NCI-H345 treated with DMSO at 0.1 percent for 48 hours (cell line): ENCODE measurements at regions not wholly inside any gene's neighbourhood (a gene's known extent, or its start where the extent isn't known, plus 50 kb on each side); places are given as distances from the start of the nearest gene placed in this dataset.

ENCODE experiments used
- DNase-seq: peaks from one replicate; lab custom pipeline; 2025; ENCODE audit not compliant: unreplicated experiment; lab: John Stamatoyannopoulos, UW

DNA sequence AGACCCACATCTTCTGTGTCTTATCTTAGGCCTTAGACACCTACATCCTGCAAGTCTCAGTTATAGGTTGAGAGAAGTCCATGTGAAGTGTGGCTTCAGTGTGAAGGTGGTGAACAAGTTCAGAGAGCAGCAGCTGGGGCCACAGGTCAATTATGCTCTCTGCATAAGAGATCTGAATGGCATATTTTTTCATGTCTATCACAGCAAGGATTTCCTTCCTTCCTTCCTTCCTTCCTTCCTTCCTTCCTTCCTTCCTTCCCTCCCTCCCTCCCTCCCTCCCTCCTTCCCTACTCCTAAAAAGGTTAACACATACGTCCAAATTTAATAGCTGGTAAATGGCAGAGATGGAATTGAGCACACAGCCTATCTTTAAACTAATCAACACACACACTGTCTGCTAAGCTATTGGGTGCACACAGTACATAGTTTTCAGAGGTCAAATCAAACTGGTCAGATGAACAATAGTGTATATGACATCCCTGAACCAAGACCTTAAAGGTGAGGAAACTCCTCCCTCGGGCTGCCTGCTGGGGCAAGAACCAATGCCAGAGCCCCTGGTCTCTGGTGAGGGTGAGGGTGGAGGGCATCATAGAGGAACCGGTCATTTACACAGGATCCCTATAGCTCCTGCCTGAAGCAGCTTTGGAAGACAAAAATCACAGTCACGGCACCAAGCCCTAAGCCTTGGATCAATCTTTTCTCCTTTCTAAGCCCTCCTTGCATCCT is 240.9 kb downstream of the ICOS start:
- no peak for DNase-seq

- no peak for DNase-seq
Measured at GRCh38 chr2:204177977-204178522, 241.5 kb downstream of the ICOS start.

DNA sequence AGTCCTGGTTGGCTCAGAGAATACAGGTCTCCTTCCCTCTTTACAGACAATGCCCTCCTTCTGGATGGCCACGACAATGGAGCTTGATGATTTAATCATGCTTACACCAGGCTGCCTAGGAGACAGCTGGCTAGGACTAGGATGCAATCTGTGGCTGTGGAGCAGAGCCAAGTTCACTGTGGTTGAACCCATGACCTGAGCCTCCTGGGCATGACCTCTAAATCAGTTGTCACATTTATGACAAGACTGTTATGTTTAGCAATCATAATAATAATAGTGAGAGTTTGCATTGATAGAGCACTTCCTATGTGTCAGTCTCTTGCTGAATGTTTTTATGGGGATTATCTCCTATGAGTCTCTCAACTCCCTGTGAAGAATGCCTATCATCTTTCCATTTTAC is 244.1 kb downstream of the ICOS start:
- DNase-seq = no peak

GRCh38 chr2:204183608-204184007 is 247.0 kb downstream of the ICOS start:
- DNase-seq = no peak

DNA sequence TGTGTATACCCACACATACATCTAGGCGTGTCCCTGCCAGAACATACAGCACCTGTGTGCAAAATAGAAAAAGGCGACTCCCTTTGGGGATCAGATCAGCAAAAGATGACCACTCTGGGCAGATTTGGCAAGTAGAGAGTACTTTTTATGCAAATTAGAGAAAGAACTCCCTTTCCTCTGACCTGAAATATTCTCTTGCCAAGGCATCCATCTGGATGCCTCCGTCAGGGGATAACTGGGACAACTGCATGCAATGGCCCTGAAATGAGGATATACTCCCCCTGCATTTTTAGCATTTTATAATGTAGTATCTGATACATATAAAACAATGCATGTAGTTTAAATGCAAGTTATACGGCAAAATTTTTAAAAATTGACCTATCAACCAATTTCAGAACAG is 247.7 kb downstream of the ICOS start:
- no peak for DNase-seq

- DNase-seq = no peak
Measured at GRCh38 chr2:204187229-204188083, 250.9 kb downstream of the ICOS start.

- DNase-seq = no peak
Measured at GRCh38 chr2:204191574-204191973, 255.0 kb downstream of the ICOS start.

GRCh38 chr2:204195498-204195897 is 258.9 kb downstream of the ICOS start:
- DNase-seq = no peak

DNA sequence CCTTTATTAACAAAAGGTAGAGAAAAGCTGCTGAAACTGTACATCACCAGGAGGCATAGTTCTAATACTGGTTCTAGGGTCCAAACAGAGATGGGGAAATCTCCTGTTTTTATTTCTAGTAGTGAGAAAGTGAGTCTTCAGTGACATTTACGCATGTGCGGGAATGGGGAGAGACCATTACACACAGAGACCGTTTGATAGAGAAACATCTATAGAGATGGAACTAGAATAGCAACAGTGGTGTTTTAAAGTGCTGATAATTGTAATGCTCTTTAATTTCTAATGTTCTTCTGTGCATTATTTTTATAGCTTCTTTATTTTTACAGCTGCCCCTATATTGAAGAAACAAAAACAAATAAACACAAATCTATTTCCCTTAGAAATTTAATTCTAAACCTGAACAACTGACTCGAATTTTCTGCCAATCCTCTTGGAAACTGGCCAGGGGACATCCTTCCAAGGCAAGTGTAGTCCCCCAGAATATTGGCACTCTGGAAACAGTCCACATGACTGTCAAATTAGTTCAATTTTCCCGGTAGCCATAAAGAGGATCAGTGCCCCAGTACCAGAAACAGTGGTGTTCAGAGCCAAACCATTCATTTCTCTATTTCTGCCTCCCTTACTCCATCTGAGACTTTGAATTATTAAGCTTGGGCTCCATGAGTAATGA is 260.9 kb downstream of the ICOS start:
- no peak for DNase-seq

DNA sequence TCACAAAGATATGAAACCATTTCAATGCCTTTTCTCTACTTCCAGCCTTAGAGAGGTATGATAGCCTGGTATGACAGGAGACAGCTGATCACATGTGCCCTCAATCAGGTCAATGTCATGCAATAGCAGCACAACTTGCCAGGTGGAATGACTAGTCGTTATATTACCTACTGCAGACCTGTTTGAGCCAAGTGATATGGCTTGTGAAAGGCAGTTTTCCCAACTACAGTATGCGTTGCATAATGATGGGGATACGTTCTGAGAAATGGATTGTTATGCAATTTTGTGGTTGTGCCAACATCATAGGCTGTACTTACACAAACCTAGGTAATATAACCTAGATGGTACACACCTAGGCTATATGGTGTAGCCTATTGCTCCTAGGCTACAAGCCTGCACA is 262.8 kb downstream of the ICOS start:
- DNase-seq = no peak

- no peak for DNase-seq
Measured at GRCh38 chr2:204201507-204201906, 264.9 kb downstream of the ICOS start.

DNA sequence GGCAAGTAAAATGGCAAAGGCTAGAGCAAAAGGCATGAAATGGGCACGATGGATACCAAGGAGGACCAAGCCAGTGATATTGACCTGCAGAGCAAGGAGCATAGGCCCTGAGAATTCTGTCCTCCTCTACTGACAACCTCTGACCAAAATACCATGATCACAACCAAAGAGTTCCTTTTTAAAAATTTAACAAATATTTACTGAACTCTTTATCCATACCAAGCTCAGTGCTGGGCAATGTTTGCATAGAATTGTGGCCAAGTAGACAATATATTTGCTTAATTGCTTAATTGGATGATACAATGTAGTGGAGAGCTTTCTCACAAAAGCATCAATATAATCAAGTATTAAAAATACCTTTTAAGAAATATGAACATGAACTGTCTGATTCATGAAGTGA is 265.7 kb downstream of the ICOS start:
- no peak for DNase-seq

DNA sequence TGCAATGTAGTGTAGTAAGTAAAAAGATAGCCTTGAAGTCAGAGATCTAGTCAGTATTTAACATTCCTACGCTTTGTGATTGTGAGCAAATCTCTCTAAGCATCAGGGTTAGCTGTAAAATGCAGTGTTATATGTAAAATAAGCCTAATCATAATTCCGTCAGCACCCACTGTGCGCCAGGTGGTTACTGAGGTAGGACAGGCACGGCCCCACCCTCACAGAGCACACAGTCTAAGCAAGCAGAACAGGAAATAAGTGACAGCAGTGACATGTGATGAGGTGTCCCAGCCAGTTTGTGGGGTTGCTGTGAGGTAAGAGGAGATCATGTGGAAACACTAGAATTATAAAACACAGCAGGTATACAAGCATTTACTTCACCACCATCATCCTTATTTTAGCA is 267.1 kb downstream of the ICOS start:
- DNase-seq = no peak

DNA sequence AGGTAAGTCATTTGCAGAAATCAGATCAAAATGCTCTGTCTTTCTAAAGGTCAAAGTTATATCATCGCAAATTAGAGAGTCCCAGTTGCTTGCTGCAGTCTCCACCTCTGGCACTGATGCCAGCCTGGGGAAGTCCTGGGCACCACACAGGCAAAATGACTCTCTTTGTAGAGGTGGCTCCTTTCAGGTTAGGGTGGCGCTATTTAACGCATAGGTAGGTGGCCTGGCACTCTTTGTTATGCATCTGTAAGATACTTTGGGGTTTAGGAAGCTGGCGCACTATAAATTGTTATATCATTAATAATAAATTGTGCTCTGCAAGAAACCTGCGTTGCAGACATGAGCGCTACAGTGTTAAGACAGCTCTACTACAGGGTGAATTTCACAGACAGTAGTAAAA is 268.5 kb downstream of the ICOS start:
- DNase-seq = no peak

DNA sequence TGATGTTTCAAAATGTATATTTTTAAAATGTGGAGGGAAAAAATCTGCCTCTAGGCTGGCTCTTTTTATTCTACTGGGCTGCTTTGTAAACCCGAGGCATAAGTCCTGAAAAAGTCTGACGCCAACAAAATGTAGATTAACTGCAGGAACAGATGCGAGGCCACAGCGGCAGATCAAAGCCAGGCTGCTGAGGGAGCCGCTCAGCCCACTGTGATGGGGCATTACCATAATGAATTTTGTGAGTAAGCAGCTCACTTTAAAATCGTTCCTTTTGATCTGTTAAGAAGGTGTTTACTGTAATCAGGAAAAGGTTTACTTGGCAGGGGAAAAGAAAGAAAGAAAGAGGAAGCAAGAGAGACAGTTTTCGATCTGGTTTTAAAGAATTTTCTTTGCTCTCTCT is 269.0 kb downstream of the ICOS start:
- no peak for DNase-seq

DNA sequence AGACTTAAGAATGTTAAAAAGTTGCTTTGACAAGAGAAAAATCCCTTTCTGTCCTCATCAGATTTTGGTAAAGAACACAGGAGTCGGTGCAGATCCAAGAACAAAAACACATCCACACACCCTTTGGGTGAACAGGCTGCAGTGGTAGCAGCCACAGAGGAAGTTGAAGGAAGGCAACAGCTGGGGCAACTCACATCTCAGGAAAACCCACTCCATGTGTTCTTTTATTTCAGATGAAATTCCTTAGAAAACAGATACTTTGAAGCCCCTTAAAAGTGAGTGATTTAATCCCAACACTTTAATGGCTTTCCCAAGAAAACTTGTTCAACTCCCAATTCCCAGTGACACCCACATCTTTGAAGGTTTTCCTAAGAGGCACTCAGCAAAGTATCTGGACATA is 271.3 kb downstream of the ICOS start:
- DNase-seq = no peak

GRCh38 chr2:204213588-204213987 is 277.0 kb downstream of the ICOS start:
- DNase-seq = no peak

DNA sequence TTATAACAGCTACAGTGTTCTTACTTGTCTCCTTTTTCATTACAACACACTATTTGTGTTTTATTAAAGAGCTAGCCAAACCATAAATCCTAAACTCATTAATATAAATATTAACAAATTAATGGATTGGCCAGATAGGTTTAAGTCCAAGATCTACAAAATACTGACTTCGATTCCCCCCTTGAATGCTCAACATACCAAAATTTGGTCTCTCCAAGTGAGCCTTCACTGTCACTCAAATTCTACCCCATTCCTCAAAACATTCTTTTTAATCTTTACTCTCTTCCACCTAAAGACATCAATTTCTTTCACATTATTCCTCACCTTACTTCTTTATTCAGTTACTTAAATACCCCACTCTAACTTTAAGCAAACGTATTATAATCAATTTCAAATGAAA is 281.5 kb downstream of the ICOS start:
- no peak for DNase-seq

DNA sequence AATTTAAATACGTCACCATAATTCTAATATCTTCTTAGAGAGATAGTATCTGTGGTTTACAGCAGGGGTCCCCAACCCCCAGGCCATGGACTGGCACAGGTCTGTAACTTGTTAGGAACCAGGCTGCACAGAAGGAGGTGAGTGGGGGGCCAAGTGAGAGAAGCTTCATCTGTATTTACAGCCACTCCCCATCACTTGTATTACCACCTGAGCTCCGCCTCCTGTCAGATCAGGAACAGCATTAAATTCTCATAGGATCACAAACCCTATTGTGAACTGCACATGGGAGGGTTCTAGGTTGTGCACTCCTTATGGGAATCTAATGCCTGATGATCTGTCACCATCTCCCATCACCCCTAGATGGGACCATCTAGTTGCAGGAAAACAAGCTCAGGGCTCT is 282.6 kb downstream of the ICOS start:
- no peak for DNase-seq

- DNase-seq = no peak
Measured at GRCh38 chr2:204220896-204221295, 284.3 kb downstream of the ICOS start.

DNA sequence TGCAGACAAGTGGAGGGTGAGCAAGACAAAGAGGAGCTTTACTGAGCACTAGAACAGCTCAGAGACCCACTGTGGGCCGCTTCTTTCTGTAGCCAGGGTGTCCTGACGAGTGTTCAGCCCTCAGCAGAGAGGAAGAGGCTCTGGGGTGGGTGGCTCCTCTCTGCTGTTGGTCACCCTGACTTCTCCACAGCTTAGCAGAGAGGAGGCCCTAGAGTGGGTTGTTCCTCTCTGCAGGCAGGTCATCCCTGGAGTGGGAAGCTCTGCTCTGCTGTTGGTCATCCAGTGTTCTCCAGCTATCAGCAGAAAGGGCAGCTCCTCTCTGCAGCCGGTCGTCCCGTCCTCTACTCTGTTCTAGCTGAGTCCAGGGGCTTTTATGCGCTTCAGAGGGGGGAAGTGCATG is 286.5 kb downstream of the ICOS start:
- DNase-seq = no peak

- no peak for DNase-seq
Measured at GRCh38 chr2:204223544-204223943, 287.0 kb downstream of the ICOS start.
